H1 (cell line): ENCODE measurements at regions not wholly inside any gene's neighbourhood (a gene's known extent, or its start where the extent isn't known, plus 50 kb on each side); places are given as distances from the start of the nearest gene placed in this dataset.
"Not testable (repeated sequence)": the region's sequence is repeated elsewhere in the genome, so short reads cannot be mapped to it uniquely, and the experiment has no call there.

Experiments
- CTCF ChIP-seq, 3 experiments: IDR thresholded peaks; 1 replicate in 2 of 3; 2 replicates in 1 of 3; pipeline versions ENCODE4 v1.5.1 to v1.6.1; 2011; ENCODE audit warnings: low read length in 3 of 3, mild to moderate bottlenecking in 3 of 3, inconsistent platforms in 2 of 3, low read depth in 1 of 3, moderate library complexity in 1 of 3; ENCODE audit not compliant: insufficient read depth in 1 of 3; ENCODE audit errors: control extremely low read depth in 1 of 3
- TAF7 ChIP-seq: optimal IDR thresholded peaks from 2 replicates; pipeline ENCODE3; 2011; ENCODE audit warnings: low read depth, mild to moderate bottlenecking, inconsistent platforms, low read length, moderate library complexity, borderline replicate concordance

GRCh38 chr4:134621715-134622114 is 420.1 kb upstream of the PABPC4L start:
- TF ChIP-seq CTCF (IDR thresholded peaks at IDR 0.05; ENCODE audit: control extremely low read depth in 1 of 3, insufficient read depth in 1 of 3, low read depth in 1 of 3, low read length in 3 of 3); TAF7: not testable (repeated sequence)
